ENCODE measurements at regions not wholly inside any gene's neighbourhood (a gene's known extent, or its start where the extent isn't known, plus 50 kb on each side); places are given as distances from the start of the nearest gene placed in this dataset.

DNA sequence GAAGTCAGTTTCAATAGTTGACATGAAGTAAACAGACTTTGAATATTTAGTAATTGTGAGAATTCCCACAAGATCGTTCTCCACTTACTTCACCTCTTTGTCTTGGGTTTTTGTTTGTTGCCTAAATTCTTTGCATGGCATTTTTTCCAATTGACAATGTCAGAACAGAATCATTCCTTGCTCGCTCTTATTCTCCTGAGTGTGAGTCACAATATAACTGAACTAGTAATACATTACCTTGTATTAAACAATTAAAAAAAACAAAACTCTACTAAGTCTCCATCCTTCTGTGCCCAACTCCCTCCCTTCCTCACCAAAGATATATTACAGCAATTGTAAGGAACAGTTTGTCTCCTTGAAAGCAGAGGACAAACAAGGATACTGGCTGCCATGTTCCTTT lies 638.8 kb upstream of the NOVA1 start:
- Histone ChIP-seq H2AFZ (replicated peaks; ENCODE audit: low read length, poor library complexity) (no peak overlapping the region), H3K23ac (ENCODE audit: low read depth, low read length) (no peak overlapping the region), H3K4me1 (ENCODE audit: control insufficient read depth, insufficient read depth, low read length) (no peaks in the 10 kb centered on the region), H4K91ac (ENCODE audit: insufficient read depth, low read depth, low read length) (no peak overlapping the region), H2BK5ac (ENCODE audit: low read depth, low read length, poor library complexity, severe bottlenecking) (no peak overlapping the region), H2AK5ac (ENCODE audit: low read depth, low read length) (no peak overlapping the region), H3K9ac (ENCODE audit: low read depth, low read length) (no peak overlapping the region), H2BK20ac (ENCODE audit: low read depth, low read length) (no peak overlapping the region), H4K8ac (ENCODE audit: low read depth in 2 of 2, low read length in 2 of 2) (no peak overlapping the region), H3K27ac (ENCODE audit: insufficient read depth, low read length) (no peak overlapping the region), H2BK15ac (ENCODE audit: low read depth, low read length) (no peak overlapping the region), H2BK120ac (ENCODE audit: low read depth, low read length) (no peak overlapping the region), H3K4me3 (ENCODE audit: insufficient read depth, low read depth, low read length) (no peak overlapping the region), H3K9me3 (ENCODE audit: control insufficient read depth, insufficient read depth, low read length) (no peaks in the 10 kb centered on the region; the same call in 1 of the 2 replicates), H3K36me3 (ENCODE audit: control insufficient read depth, insufficient read depth, low read length) (no peaks in the 10 kb centered on the region), H3K27me3 (ENCODE audit: control insufficient read depth, insufficient read depth, low read length) (no peaks in the 10 kb centered on the region), H4K20me1 (ENCODE audit: insufficient read depth, low read length) (no peaks in the 10 kb centered on the region), H3K14ac (replicated peaks; ENCODE audit: low read depth, low read length) (no peak overlapping the region), H4K5ac (ENCODE audit: low read depth, low read length) (no peak overlapping the region), H3K18ac (ENCODE audit: low read depth, low read length) (no peak overlapping the region), H3K9me1 (ENCODE audit: insufficient read depth, low read length) (no peaks in the 10 kb centered on the region), H3K4me2 (ENCODE audit: low read depth, low read length) (no peak overlapping the region), H3K4ac (ENCODE audit: low read depth, low read length) (no peak overlapping the region), H2AK9ac (replicated peaks; ENCODE audit: low read depth, low read length, poor library complexity) (no peak overlapping the region), H3K79me1 (ENCODE audit: low read depth in 1 of 2, low read length in 2 of 2) (no peaks in the 10 kb centered on the region), H3K56ac (ENCODE audit: extremely low read depth, insufficient read depth, low read length) (no peak overlapping the region)
- WGBS, 2 experiments (ENCODE audit: extremely low coverage in 2 of 2, insufficient read length in 1 of 2): no CpG with 5 or more reads among the region's 2 CpGs
- in situ Hi-C loops (cut with MboI; ENCODE audit: low sequenced_read_pairs) (no loop called here), intact Hi-C loops (cut with micrococcal nuclease) (no loop called here), dilution Hi-C loops (cut with HindIII; ENCODE audit: low sequenced_read_pairs, unreplicated experiment) (no loop called here)
- BruUV-seq (replicated peaks): no TSS peak
- TF ChIP-seq BHLHE40 (IDR thresholded peaks at IDR 0.05; ENCODE audit: low read depth, low read length) (no peak), RCOR1 (IDR thresholded peaks at IDR 0.05; ENCODE audit: insufficient replicate concordance, low read length) (no peak), RAD21 (IDR thresholded peaks at IDR 0.05; ENCODE audit: low read length) (no peak), CHD1 (IDR thresholded peaks at IDR 0.05; ENCODE audit: low read depth, low read length) (no peak), MXI1 (IDR thresholded peaks at IDR 0.05; ENCODE audit: borderline replicate concordance, low read depth, low read length) (no peak), CEBPB (IDR thresholded peaks at IDR 0.05; ENCODE audit: low read depth, low read length) (no peak), SMC3 (IDR thresholded peaks at IDR 0.05; ENCODE audit: low read depth, low read length) (no peak), NFE2L2 (IDR thresholded peaks at IDR 0.05; ENCODE audit: low read depth, low read length) (no peak), MAZ (IDR thresholded peaks at IDR 0.05; ENCODE audit: borderline replicate concordance, low read depth, low read length) (no peak), FOS (IDR thresholded peaks at IDR 0.05; ENCODE audit: low read depth, low read length) (no peak), POLR2A (IDR thresholded peaks at IDR 0.05; ENCODE audit: low read depth, low read length) (no peak), RFX5 (IDR thresholded peaks at IDR 0.05; ENCODE audit: low read depth, low read length) (no peak), MAFK (IDR thresholded peaks at IDR 0.05; ENCODE audit: low read depth, low read length) (no peak)
- TF ChIP-seq, protein P1, sequence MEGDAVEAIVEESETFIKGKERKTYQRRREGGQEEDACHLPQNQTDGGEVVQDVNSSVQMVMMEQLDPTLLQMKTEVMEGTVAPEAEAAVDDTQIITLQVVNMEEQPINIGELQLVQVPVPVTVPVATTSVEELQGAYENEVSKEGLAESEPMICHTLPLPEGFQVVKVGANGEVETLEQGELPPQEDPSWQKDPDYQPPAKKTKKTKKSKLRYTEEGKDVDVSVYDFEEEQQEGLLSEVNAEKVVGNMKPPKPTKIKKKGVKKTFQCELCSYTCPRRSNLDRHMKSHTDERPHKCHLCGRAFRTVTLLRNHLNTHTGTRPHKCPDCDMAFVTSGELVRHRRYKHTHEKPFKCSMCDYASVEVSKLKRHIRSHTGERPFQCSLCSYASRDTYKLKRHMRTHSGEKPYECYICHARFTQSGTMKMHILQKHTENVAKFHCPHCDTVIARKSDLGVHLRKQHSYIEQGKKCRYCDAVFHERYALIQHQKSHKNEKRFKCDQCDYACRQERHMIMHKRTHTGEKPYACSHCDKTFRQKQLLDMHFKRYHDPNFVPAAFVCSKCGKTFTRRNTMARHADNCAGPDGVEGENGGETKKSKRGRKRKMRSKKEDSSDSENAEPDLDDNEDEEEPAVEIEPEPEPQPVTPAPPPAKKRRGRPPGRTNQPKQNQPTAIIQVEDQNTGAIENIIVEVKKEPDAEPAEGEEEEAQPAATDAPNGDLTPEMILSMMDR (conservative IDR thresholded peaks at IDR 0.05; ENCODE audit: low read depth, low read length): no peak
- TF ChIP-seq, protein P2, sequence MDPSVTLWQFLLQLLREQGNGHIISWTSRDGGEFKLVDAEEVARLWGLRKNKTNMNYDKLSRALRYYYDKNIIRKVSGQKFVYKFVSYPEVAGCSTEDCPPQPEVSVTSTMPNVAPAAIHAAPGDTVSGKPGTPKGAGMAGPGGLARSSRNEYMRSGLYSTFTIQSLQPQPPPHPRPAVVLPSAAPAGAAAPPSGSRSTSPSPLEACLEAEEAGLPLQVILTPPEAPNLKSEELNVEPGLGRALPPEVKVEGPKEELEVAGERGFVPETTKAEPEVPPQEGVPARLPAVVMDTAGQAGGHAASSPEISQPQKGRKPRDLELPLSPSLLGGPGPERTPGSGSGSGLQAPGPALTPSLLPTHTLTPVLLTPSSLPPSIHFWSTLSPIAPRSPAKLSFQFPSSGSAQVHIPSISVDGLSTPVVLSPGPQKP (IDR thresholded peaks at IDR 0.05; ENCODE audit: borderline replicate concordance, low read depth, low read length): no peak
- TF ChIP-seq, protein P3, sequence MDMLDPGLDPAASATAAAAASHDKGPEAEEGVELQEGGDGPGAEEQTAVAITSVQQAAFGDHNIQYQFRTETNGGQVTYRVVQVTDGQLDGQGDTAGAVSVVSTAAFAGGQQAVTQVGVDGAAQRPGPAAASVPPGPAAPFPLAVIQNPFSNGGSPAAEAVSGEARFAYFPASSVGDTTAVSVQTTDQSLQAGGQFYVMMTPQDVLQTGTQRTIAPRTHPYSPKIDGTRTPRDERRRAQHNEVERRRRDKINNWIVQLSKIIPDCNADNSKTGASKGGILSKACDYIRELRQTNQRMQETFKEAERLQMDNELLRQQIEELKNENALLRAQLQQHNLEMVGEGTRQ (IDR thresholded peaks at IDR 0.05; ENCODE audit: low read depth, low read length): no peak
- ChIA-PET POLR2A (ENCODE audit: unreplicated experiment) (no interaction called here), CTCF (no interaction called here)
- DNase-seq: no peak
- ATAC-seq (ENCODE audit: low read depth): no peak

Measured in IMR-90 (cell line).